K562 (cell line): ENCODE measurements at regions not wholly inside any gene's neighbourhood (a gene's known extent, or its start where the extent isn't known, plus 50 kb on each side); places are given as distances from the start of the nearest gene placed in this dataset.

ENCODE experiments used
- ATAC-seq: fragments of 200-7000 bp; cut with Tn5 transposase; 3 replicates; pipeline ENCODE4 v1.9.1; 2020; ENCODE audit warnings: moderate library complexity
- BruUV-seq: library from RNA; stranded (reverse); fragments of 400-500 nt; replicated peaks from 2 replicates; lab custom pipeline; 2021; lab: Mats Ljungman, UMichigan
- CTCF ChIA-PET: fragments of 300-600 bp; formaldehyde crosslinking; extraction: SDS; loops from one replicate; lab custom pipeline; 2021; ENCODE audit warnings: low intra/inter-chr PET ratio; lab: Yijun Ruan, JAX
- POLR2A ChIA-PET: fragments of 300-600, 350-650 bp; sonication (Branson Sonifier 250); formaldehyde crosslinking; extraction: SDS; loops from one replicate; lab custom pipeline; 2021; ENCODE audit warnings: antibody characterized with exemption, inconsistent platforms; lab: Yijun Ruan, JAX
- DNase-seq, 4 experiments: peaks; one replicate each; pipeline versions ENCODE4 v3.0.0 to v3.0.0-alpha.2; 2011 to 2018; ENCODE audit warnings: low spot score in 3 of 4, mixed read lengths in 3 of 4; ENCODE audit errors: extremely low read depth in 1 of 4
- FAIRE-seq: peaks from 2 replicates; lab custom pipeline; 2011; peaks lifted over from hg19 to GRCh38; lab: Jason Lieb, UNC
- H2AFZ ChIP-seq: 2 replicates; pipeline ENCODE4 v1.6.0; 2011; ENCODE audit warnings: low read depth, low read length, control low read depth, inconsistent platforms
- H3K27ac ChIP-seq: fragments of 200-600 bp; 3 replicates; pipeline ENCODE4 v1.8.0; 2011; ENCODE audit warnings: low read depth, mild to moderate bottlenecking, control low read depth, inconsistent platforms, low read length, moderate library complexity, mixed read lengths; ENCODE audit errors: extremely low read depth
- H3K27me3 ChIP-seq, 2 experiments: fragments of 300-600 bp in 1 of 2; 2 replicates in 1 of 2; 3 replicates in 1 of 2; pipeline versions ENCODE4 v1.6.0 to v1.8.0; 2011; ENCODE audit warnings: inconsistent platforms in 2 of 2, low read length in 2 of 2, mild to moderate bottlenecking in 1 of 2, mixed read lengths in 1 of 2, moderate library complexity in 1 of 2; ENCODE audit not compliant: control insufficient read depth in 2 of 2, insufficient read depth in 2 of 2
- H3K36me3 ChIP-seq: fragments of 300-600 bp; 3 replicates; pipeline ENCODE4 v1.8.0; 2011; ENCODE audit warnings: mild to moderate bottlenecking, low read length, inconsistent platforms; ENCODE audit not compliant: control insufficient read depth, insufficient read depth
- H3K4me1 ChIP-seq, 2 experiments: fragments of 200-600 bp in 1 of 2; replicated peaks in 1 of 2; 2 replicates in 1 of 2; 3 replicates in 1 of 2; pipeline versions ENCODE4 v1.5.1 to v1.8.0; 2011; ENCODE audit warnings: inconsistent platforms in 2 of 2, low read length in 2 of 2, mild to moderate bottlenecking in 1 of 2, mixed read lengths in 1 of 2, moderate library complexity in 1 of 2; ENCODE audit not compliant: control insufficient read depth in 2 of 2, insufficient read depth in 2 of 2
- H3K4me2 ChIP-seq: 2 replicates; pipeline ENCODE4 v1.6.1; 2011; ENCODE audit warnings: low read length, control low read depth, inconsistent platforms, mixed read lengths; ENCODE audit not compliant: insufficient read depth
- H3K4me3 ChIP-seq: fragments of 200-600 bp; sonication (generic), shearing (Covaris generic); 2 replicates; pipeline ENCODE4 v1.5.1; 2016; ENCODE audit warnings: control low read depth, inconsistent platforms
- H3K79me2 ChIP-seq: fragments of 200-600 bp; 3 replicates; pipeline ENCODE4 v1.8.0; 2011; ENCODE audit warnings: low read length, inconsistent platforms; ENCODE audit not compliant: control insufficient read depth, insufficient read depth
- H3K9ac ChIP-seq, 2 experiments: 2 replicates each; pipeline versions ENCODE4 v1.6.0 to v1.6.1; 2011; ENCODE audit warnings: low read depth in 2 of 2, low read length in 2 of 2, control low read depth in 1 of 2, inconsistent platforms in 1 of 2, mild to moderate bottlenecking in 1 of 2, mixed read lengths in 1 of 2; ENCODE audit not compliant: insufficient read depth in 1 of 2
- H3K9me1 ChIP-seq: one replicate; pipeline ENCODE4 v1.6.0; 2011; ENCODE audit warnings: inconsistent platforms, mild to moderate bottlenecking, low read length, moderate library complexity; ENCODE audit not compliant: control insufficient read depth, insufficient read depth
- H3K9me3 ChIP-seq: replicated peaks from 2 replicates; pipeline ENCODE4 v1.5.1; 2011; ENCODE audit warnings: low read depth, low read length, inconsistent platforms; ENCODE audit not compliant: control insufficient read depth, insufficient read depth
- H4K20me1 ChIP-seq: replicated peaks from 2 replicates; pipeline ENCODE4 v1.6.1; 2011; ENCODE audit warnings: low read length, inconsistent platforms, mixed read lengths; ENCODE audit not compliant: control insufficient read depth, insufficient read depth
- DMBX1 ChIP-seq: fragments of 250-450 bp; sonication (Bioruptor Pico); IDR thresholded peaks from 2 replicates; pipeline ENCODE4 v1.8.0; 2022; ENCODE audit warnings: inconsistent platforms, mild to moderate bottlenecking, moderate library complexity, borderline replicate concordance
- E2F5 ChIP-seq: sonication (generic); formaldehyde crosslinking; IDR thresholded peaks from 2 replicates; pipeline ENCODE4 v1.8.0; 2022; ENCODE audit warnings: mild to moderate bottlenecking, missing genetic modification reagents
- HDGF ChIP-seq: fragments of 450-650 bp; IDR thresholded peaks from 2 replicates; pipeline ENCODE4 v1.6.1; 2016
- MBD2 ChIP-seq: sonication (generic); IDR thresholded peaks from 2 replicates; pipeline ENCODE4 v1.6.1; 2016; ENCODE audit warnings: low read depth, borderline replicate concordance
- NFIX ChIP-seq: fragments of 250-450 bp; sonication (Bioruptor Pico); IDR thresholded peaks from 2 replicates; pipeline ENCODE4 v1.4.0; 2020; ENCODE audit warnings: low read depth, mild to moderate bottlenecking, moderate library complexity
- NFXL1 ChIP-seq: fragments of 450-650 bp; formaldehyde crosslinking; IDR thresholded peaks from 2 replicates; pipeline ENCODE4 v1.4.0; 2021; ENCODE audit warnings: mild to moderate bottlenecking
- NR4A1 ChIP-seq, 2 experiments: fragments of 250-450 bp in 1 of 2; fragments of 450-650 bp in 1 of 2; sonication (Bioruptor Pico) in 1 of 2; IDR thresholded peaks; 2 replicates each; pipeline versions ENCODE4 v1.4.0 to v1.6.1; 2016 to 2020; ENCODE audit warnings: mild to moderate bottlenecking in 2 of 2, missing compliant biosample characterization in 1 of 2, missing genetic modification characterization in 1 of 2, moderate library complexity in 1 of 2
- SAFB ChIP-seq: fragments of 200-400 bp; formaldehyde crosslinking; IDR thresholded peaks from 2 replicates; pipeline ENCODE4 v1.6.1; 2017; ENCODE audit warnings: low read depth, low read length, borderline replicate concordance
- SIRT6 ChIP-seq: IDR thresholded peaks from one replicate; pipeline ENCODE4 v1.6.1; 2012; ENCODE audit warnings: low read depth, mild to moderate bottlenecking, control low read depth, inconsistent platforms, low read length, moderate library complexity
- ZBTB49 ChIP-seq: sonication (generic); formaldehyde crosslinking; IDR thresholded peaks from 2 replicates; pipeline ENCODE4 v1.8.0; 2022; ENCODE audit warnings: missing genetic modification reagents, mild to moderate bottlenecking, borderline replicate concordance
- ZFP91 ChIP-seq: sonication (generic); formaldehyde crosslinking; IDR thresholded peaks from 2 replicates; pipeline ENCODE4 v1.8.0; 2022; ENCODE audit warnings: mild to moderate bottlenecking, missing genetic modification reagents
- ZNF316 ChIP-seq: fragments of 450-650 bp; IDR thresholded peaks from 2 replicates; pipeline ENCODE4 v1.6.1; 2016
- ZNF507 ChIP-seq: conservative IDR thresholded peaks from 2 replicates; pipeline ENCODE4 v1.6.1; 2017; ENCODE audit warnings: missing genetic modification characterization, missing compliant biosample characterization
- ZNF584 ChIP-seq: fragments of 200-800 bp; sonication (Bioruptor generic); IDR thresholded peaks from 2 replicates; pipeline ENCODE4 v1.6.1; 2016; ENCODE audit warnings: low read depth, mild to moderate bottlenecking, missing genetic modification characterization, missing compliant biosample characterization
- ZNF717 ChIP-seq: fragments of 250-450 bp; sonication (Bioruptor Pico); IDR thresholded peaks from 2 replicates; pipeline ENCODE4 v1.5.0; 2021
- ZNF778 ChIP-seq: fragments of 450-650 bp; formaldehyde crosslinking; IDR thresholded peaks from 2 replicates; pipeline ENCODE4 v1.4.0; 2020; ENCODE audit warnings: mild to moderate bottlenecking, moderate library complexity
- ZSCAN32 ChIP-seq: fragments of 450-650 bp; formaldehyde crosslinking; IDR thresholded peaks from 2 replicates; pipeline ENCODE4 v1.4.0; 2020; ENCODE audit warnings: mild to moderate bottlenecking, moderate library complexity
- WGBS: fragments of 100-300 bp; shearing (Covaris generic); methylation state at CpG from one replicate; pipeline ENCODE4 v1.1.6; 2016; ENCODE audit warnings: low coverage, mixed read lengths; ENCODE audit not compliant: insufficient coverage; ENCODE audit errors: missing lambda C conversion rate; 5-methylcytosine and 5-hydroxymethylcytosine counted together
- in situ Hi-C: fragments of 300-500 bp; cut with MboI; formaldehyde crosslinking; loops from 4 replicates; pipeline ENCODE4 v1.15.0; 2018; ENCODE audit warnings: inconsistent platforms, mixed read lengths
- intact Hi-C: fragments of 100-400 bp; cut with micrococcal nuclease; formaldehyde crosslinking; loops from 2 replicates; pipeline ENCODE4 v1.14.2; 2022

GRCh38 chr18:32621034-32621433 is 150.4 kb upstream of the GAREM1 start (continued):
- TF ChIP-seq ZNF507 (tag) (no peak), HDGF (no peak), ZNF717 (CRISPR knock-in tag) (no peak), ZNF316 (no peak), ZNF584 (CRISPR knock-in tag) (no peak)

GRCh38 chr18:32618546-32618945 is 147.9 kb upstream of the GAREM1 start:
- intact Hi-C loops, result no loop called here
- BruUV-seq, result no TSS peak
- no peak for TF ChIP-seq SAFB
- no peak for TF ChIP-seq NFIX (CRISPR knock-in tag)
- TF ChIP-seq E2F5 (CRISPR knock-in tag), result no peak
- TF ChIP-seq NFXL1, result no peak
- TF ChIP-seq SIRT6, result no peak
- no peak for TF ChIP-seq ZNF778 (CRISPR knock-in tag)
- no peak for TF ChIP-seq ZFP91 (CRISPR knock-in tag)
- TF ChIP-seq NR4A1 (CRISPR knock-in tag; IDR thresholded peaks at IDR 0.05), result no peak
- TF ChIP-seq NR4A1 (tag; IDR thresholded peaks at IDR 0.05), result no peak
- no peak for TF ChIP-seq MBD2
- TF ChIP-seq ZBTB49 (CRISPR knock-in tag), result no peak
- no peak for TF ChIP-seq ZSCAN32 (CRISPR knock-in tag)
- no peak for TF ChIP-seq DMBX1 (CRISPR knock-in tag)

More at GRCh38 chr18:32618546-32618945, 147.9 kb upstream of the GAREM1 start:
- 4% methylated on average over 4 of the region's 4 CpGs for WGBS
- no peaks in the 10 kb centered on the region for H3K27me3 ChIP-seq
- H3K4me2 ChIP-seq, result no peak overlapping the region
- POLR2A ChIA-PET, result no interaction called here
- H3K79me2 ChIP-seq, result no peaks in the 10 kb centered on the region
- no peaks in the 10 kb centered on the region for H3K9me1 ChIP-seq
- no peaks in the 10 kb centered on the region for H4K20me1 ChIP-seq
- no peaks in the 10 kb centered on the region for H3K9me3 ChIP-seq
- CTCF ChIA-PET, result no interaction called here
- H2AFZ ChIP-seq, result no peak overlapping the region
- H3K4me1 ChIP-seq, result no peaks in the 10 kb centered on the region
- H3K4me3 ChIP-seq, result no peak overlapping the region
- no peak for FAIRE-seq
- no peak for DNase-seq
- H3K27ac ChIP-seq, result no peak overlapping the region
- no peak overlapping the region for H3K9ac ChIP-seq
- H3K36me3 ChIP-seq, result no peaks in the 10 kb centered on the region
- no peak for ATAC-seq
- in situ Hi-C loops, result no loop called here
